NCI-H82 treated with DMSO at 0.1 percent for 48 hours (cell line): ENCODE measurements at regions not wholly inside any gene's neighbourhood (a gene's known extent, or its start where the extent isn't known, plus 50 kb on each side); places are given as distances from the start of the nearest gene placed in this dataset.

Source experiments
- DNase-seq: peaks from one replicate; lab custom pipeline; 2025; ENCODE audit not compliant: unreplicated experiment; lab: John Stamatoyannopoulos, UW

- no peak for DNase-seq
These were observed 95.5 kb upstream of the PTPN3 start for GRCh38 chr9:109593612-109594011.

GRCh38 chr9:109597496-109597895 lies 99.4 kb upstream of the PTPN3 start:
- no peak for DNase-seq

GRCh38 chr9:109599131-109599530 lies 101.0 kb upstream of the PTPN3 start:
- no peak for DNase-seq

- DNase-seq: no peak
These were observed 101.6 kb upstream of the PTPN3 start for GRCh38 chr9:109599711-109600110.

DNA sequence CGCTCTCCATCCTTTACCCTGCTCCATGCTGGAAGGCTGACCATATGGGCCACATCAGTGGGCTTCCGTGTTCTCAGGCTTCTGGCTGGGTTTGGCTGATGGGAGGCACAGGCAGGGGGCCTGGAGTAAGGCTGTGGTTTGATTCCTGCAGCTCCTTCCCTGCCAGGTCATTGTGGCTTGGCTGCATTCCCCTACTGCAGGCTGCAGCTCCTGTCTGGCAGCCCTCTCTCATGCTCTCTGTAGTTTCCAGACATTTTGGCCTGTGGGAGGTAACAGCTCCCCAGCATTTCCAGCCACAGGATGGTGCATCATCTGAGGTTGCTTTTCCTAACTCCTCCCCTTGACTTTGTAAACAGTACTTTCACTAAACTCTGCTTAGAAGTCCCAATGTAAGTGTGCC lies 102.0 kb upstream of the PTPN3 start:
- no peak for DNase-seq

DNA sequence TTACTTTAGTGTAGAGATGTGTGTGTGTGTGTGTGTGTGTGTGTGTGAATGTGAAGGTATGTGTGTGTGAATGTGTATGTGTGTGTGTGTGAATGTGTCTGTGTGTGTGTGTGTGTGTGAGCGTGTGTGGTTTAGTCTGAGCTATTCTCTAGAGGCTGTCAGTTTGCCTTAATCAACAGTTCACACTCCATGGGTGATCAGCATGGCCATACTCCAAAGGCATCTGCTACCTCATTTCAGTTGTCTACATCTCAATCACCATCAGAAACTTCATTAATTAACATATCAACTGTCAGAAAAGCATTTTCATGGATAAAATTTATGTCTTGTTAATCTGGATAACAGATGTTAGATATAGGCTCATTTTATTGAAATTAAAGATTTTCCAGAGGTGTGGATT lies 103.1 kb upstream of the PTPN3 start:
- DNase-seq: no peak

GRCh38 chr9:109602987-109603386 lies 104.9 kb upstream of the PTPN3 start:
- DNase-seq: no peak

DNA sequence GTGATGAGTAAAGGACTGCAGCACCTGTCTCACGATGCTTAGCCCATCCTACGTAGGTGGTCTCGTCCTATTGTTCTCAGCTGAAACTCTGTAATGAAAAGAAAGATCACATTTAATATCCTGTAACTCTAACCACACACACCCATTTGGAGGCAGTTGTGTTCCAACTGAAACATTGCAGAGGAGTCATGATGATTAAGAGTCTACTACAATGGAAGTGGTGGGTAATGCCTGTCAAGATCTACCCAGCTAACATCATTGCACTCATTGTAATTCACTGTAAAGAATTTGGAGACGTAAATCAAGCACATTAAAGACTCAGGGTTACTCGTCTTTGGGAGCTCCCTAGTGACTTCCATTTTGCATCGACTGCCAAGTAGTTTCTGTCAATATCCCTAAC lies 106.0 kb upstream of the PTPN3 start:
- DNase-seq: no peak

GRCh38 chr9:109604781-109605180 lies 106.7 kb upstream of the PTPN3 start:
- DNase-seq: no peak

GRCh38 chr9:109609060-109609459 lies 111.0 kb upstream of the PTPN3 start:
- no peak for DNase-seq

DNA sequence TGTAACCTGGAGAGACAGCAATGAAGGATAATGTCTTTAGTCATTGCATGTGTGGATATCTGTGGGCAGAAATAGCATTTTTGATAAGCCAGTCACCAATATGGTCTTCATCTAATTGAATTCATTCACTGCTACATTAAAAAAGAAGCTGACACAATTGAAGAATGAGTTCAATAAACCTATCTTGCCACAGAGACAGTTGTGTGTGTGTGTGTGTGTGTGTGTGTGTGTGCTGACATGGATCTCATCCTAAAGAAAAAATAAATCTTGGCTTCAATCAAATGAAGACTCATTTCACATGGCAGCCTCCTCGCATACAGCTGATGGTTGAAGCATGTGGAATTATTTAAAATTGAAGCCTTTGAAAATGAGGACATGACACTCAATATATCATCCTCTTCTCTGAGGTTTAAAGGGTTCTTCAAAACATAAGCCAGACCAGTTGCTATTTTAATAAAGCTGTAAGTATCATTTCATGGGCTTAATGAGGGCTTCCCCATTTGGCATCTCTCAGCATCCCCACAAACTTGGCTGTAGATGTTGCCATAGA lies 118.5 kb upstream of the PTPN3 start:
- DNase-seq: no peak

DNA sequence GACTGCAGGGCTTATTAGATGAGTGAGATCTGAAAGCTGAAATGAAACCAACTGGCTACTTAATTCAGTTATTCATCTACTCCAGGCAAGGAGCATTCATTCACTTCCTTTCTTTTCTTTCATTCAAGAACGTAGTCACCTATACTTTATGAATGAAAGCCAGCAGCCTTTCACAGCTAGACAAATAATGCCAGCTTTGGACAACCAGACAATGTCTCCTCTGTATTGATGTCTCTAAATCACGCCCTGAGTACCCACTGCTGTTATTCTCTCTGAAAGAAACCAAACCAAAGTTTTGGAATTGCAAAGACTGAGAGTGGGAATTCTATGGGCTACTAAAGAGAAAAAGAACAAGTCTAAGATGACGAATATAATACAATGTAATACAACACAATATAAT lies 121.2 kb upstream of the PTPN3 start:
- DNase-seq: no peak

GRCh38 chr9:109624143-109624542 lies 126.0 kb upstream of the PTPN3 start:
- DNase-seq: no peak

GRCh38 chr9:109624896-109625295 lies 126.8 kb upstream of the PTPN3 start:
- no peak for DNase-seq

DNA sequence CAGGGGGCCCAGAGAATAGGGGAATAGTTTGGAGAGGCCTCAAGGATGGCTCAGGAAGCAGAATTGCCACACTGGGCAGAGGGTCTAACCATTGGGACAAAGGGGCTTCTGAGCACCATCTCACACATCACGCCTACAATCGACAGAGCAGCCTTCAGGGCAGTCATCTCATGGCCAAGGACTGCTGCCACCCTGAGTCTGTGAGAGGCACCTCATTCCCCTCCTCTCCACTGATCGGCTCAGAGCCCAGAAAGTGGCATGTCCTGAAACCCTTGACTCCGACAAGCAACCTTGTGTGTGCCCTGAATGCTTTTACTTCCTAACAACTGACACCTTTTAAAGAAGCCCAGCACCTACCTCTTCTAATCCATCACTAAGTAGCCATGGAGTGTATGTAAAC lies 128.9 kb upstream of the PTPN3 start:
- no peak for DNase-seq

GRCh38 chr9:109629615-109630014 lies 131.5 kb upstream of the PTPN3 start:
- DNase-seq: no peak

DNA sequence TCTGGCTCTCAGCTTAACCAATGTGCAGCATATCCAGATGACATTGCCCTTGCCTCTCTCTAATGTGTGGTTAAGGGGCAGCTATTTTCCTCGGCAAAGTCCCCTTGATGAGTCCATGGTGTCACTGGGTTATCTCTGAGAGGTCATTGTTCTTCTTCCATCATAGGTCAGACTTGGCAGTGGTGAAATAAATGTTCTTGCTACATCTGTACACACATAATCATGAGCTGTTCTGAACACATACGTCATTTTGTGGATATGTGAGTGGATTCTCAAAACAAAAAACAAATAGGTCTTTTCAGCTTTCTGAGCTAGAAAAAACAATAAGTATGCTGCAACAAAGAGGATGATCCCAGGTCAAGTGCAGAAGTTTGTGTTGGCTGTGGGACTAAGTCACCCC lies 134.7 kb upstream of the PTPN3 start:
- DNase-seq: no peak

DNA sequence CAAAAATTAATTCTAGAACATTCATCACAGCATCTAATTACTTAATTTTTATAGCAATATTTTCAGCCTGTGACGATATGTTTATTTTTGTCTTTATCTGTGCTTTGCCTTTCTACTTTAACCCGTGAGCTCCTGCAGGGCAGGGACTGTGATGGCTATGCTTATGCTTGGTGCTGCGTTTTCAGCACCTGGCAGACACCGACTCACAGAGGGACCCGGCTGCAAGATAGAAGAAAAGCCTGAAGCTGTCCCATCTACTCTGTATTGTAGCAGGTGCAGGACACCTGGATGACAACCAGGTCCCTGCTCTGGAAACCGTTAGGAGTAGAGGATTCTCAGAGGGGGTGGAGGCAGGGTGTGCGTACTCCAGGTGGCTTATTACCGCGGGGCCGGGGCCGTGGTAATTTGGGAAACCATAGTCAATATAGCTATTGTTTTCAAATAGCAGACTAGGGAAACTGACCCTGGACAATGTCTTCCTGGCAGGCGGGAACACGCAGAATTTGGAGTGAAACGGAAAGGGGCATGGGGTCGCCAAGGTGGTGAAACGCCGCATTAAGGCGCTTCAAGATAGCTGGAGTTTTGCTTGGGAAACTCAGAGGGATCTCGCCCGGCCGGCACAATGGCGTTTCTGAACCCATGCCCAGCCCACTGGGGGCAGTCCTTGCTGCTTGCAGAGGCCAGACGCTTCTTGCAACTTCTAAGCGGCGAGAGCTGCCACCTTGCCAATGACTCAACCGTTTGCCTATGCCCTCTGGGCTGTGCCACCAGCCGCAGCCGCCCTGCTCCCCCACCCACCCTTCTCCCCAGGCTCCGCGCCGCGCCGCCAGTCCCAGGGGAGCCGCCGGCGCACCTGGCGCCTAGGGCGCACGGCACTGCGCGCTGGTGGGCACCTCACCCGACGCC lies 140.1 kb upstream of the PALM2AKAP2 start:
- DNase-seq: no peak

GRCh38 chr9:109640580-109641371 lies 139.2 kb upstream of the PALM2AKAP2 start:
- DNase-seq: no peak

DNA sequence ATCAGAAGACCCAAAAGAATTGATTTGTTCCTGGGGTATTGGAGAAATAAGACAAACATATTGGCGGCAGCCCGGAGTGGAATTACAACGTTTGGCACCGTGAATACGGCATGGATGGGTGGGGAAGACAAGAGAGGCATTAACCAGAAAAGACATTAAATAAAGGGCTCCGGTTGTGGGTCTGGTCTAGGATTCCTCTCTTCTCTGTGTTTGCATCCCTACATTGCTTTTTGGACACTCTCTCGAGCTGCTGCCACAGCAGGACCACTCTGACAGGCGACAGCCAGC lies 138.7 kb upstream of the PALM2AKAP2 start:
- DNase-seq: no peak

DNA sequence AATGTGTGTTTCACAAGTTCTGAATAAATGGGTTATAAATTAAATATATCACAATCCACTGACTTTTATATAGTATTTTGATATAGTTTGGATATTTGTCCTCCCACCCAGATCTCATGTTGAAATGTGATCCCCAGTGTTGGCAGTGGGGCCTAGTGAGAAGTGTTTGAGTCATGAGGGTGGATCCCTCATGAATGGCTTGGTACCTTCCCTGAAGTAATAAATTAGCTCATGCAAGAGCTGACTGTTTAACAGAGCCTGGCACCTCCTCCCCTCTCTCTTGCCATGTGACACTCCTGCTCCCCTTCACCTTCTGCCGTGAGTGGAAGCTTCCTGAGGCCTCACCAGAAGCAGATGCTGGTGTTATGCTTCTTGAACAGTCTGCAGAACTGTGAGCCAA lies 127.9 kb upstream of the PALM2AKAP2 start:
- no peak for DNase-seq

- DNase-seq: no peak
These were observed 127.0 kb upstream of the PALM2AKAP2 start for GRCh38 chr9:109652971-109653370.
